ENCODE measurements at regions not wholly inside any gene's neighbourhood (a gene's known extent, or its start where the extent isn't known, plus 50 kb on each side); places are given as distances from the start of the nearest gene placed in this dataset.

- TF ChIP-seq CTCF (IDR thresholded peaks at IDR 0.05; ENCODE audit: low read depth, low read length) (no peak), EZH2phosphoT487 (IDR thresholded peaks at IDR 0.05; ENCODE audit: low read depth) (no peak)
These were observed 272.2 kb upstream of the FOXQ1 start for GRCh38 chr6:1039746-1040145.
